ENCODE measurements at regions not wholly inside any gene's neighbourhood (a gene's known extent, or its start where the extent isn't known, plus 50 kb on each side); places are given as distances from the start of the nearest gene placed in this dataset.
"Not testable (repeated sequence)": the region's sequence is repeated elsewhere in the genome, so short reads cannot be mapped to it uniquely, and the experiment has no call there.

DNA sequence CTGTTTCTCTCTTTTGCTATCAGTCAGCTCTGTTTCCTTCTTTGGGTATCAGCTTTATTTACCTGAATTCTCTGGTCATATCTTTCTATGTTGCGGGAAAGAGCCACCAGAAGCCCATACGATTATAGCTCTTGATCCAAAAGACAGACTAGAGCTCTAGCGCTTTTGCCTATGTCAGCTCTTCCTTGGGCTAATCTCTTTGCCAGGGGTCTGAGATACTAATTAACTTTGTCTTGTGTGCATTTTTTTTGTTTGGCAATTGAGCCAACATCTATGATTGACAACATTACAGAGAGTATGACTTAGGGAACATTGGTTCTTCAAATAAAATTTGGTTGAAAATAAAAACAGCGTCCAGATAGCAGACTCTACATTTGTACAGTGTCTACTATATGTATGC lies 603.0 kb downstream of the KCTD16 start:
- DNase-seq = no peak

GRCh38 chr5:144771802-144772201 lies 601.1 kb downstream of the KCTD16 start:
- no peak for DNase-seq

GRCh38 chr5:144742361-144742760 lies 571.7 kb downstream of the KCTD16 start:
- no peak for DNase-seq

GRCh38 chr5:144731786-144732185 lies 561.1 kb downstream of the KCTD16 start:
- DNase-seq = no peak

DNA sequence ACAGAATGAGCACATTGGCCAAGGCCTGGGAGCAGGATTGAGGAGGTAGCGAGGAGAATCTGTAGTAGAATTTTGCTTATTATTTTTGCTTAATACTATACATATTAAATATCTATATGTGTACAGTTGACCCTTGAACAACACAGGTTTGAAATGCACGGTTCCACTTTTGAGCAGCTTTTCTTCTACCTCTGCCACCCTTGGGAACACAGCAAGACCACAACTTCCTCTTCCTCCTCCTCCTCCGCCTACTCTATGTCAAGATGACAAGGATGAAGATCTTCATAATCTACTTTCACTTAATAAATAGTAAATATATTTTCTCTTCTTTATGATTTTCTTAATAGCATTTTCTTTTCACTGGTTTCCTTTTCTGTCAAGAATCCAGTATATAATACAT lies 541.4 kb downstream of the KCTD16 start:
- no peak for DNase-seq

DNA sequence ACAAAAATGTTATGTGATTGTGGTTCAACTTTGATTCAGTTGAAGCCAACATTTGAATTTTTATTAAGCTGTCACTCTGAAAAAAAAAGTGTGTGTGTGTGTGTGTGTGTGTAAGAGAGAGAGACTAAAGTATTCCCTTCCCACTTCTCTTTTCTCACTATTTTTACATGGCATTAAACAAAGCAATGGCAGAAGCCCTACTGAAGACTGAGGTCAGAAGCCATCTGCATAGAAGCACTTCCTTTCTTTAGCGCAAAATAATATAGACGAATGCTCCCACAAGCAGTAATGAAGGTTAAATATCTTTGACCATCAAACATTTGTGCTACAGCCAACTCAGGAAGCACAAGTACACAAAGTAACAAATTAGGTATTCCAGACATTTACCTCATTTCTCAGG lies 540.5 kb downstream of the KCTD16 start:
- DNase-seq = no peak

- DNase-seq = peak; percentile 56
Measured at GRCh38 chr5:144710637-144711036, 540.0 kb downstream of the KCTD16 start.

DNA sequence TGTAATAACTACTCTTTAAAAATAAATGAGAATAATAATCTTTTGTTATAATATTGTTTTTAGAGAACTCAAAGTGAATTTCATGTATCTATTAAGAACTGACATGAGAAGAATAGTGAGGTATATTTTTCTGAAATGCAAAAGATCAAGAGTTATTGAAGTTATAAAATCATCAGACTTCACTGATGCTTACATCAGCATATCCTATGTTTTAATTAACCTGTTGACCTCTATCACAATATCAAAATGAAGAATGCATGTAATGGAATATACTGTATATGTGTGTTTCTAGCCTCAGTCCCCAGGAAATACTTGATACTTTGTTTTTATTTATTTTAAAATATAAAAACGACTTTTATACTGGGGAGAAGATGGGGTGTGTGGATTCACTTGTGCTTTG lies 533.1 kb downstream of the KCTD16 start:
- DNase-seq = no peak

DNA sequence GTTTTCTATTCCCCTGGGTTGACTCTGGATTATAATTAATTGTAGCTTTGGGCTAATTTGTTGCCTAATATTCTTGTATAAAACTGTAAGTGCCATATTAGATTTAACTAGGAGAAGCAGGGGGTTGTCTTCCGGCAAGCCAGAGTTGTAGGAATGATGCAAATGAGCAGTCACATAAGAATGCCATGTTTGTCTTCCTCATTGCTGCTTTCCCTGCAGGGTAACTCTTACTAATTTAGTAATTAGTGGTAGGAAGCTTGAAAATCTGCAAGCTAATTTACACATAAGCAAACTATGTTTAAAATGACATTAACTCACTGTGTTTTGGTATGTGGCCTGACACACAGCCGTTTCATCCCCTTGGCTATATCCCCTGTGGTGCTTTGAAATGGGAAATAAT lies 527.8 kb downstream of the KCTD16 start:
- DNase-seq = no peak

DNA sequence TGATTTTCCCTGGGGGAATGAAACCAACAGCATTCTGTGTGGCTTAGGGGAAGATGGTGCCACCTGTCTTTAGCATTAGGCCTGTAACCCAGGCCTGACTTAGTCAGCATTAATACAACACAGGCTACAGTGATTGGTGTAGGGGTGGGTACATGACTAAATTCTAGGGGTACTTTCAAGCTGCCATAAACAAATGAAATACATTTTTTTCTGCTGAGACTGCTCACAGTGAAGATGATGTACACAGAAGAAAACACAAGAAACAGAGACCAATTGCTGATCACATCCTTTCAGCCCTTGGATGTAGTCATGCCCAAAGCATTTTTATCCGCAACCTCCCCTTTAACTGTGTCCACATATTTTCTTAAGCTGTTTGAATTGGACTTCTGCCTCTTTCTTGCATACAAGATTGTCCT lies 527.2 kb downstream of the KCTD16 start:
- DNase-seq = no peak

DNA sequence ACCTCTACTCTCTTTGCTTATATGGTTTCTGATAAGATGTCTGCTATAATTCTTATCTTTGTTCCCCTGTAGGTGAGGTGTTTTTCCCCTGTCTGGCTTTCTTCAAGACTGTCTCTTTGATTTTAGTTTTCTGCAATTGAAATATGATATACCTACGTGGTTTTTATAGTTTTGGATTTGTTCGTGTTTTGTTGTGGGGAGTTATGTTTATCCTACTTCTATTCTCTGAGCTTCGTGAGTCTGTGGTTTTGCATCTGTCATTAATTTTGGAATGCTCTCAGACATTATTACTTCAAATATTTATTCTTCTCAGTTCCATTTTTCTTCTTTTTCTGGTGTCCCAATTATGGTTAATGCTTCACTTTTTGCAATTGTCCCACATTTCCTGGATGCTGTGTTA lies 521.3 kb downstream of the KCTD16 start:
- no peak for DNase-seq

DNA sequence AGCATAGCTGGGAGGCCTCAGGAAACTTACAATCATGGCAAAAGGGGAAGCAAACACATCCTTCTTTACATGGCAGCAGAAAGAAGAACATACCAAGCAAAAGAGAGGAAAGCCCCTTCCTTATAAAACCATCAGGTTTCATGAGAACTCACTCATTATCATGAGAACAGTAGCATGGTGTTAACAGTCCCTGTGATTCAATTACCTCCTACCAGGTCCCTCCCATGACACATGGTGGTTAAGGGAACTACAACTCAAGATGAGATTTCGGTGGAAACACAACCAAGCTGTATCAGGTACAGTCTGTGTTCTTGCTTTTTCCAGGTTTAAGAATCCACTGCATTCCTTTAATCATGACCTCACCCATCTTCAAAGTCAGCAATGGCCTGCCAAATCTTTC lies 514.2 kb downstream of the KCTD16 start:
- DNase-seq = no peak

DNA sequence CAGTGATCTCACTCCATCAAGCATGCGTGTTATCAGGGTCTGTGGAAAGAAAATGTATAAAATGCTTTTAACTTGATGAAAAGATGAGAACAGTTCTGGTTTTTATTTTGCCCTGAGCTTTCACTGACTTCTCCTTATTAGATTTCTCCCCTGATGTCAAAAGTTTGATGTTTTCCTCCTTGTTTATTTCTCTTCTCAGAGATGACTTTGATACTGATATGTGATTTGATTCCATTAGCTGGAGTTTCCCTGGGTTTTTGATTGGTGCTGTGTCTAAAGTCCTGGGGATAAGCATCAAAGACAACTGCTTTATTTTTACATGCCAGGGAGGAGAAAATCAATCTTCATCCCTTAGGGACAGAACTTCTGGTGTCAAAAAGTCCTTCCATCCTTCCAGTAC lies 510.0 kb downstream of the KCTD16 start:
- DNase-seq = no peak

- no peak for DNase-seq
Measured at GRCh38 chr5:144671066-144671465, 500.4 kb downstream of the KCTD16 start.

DNA sequence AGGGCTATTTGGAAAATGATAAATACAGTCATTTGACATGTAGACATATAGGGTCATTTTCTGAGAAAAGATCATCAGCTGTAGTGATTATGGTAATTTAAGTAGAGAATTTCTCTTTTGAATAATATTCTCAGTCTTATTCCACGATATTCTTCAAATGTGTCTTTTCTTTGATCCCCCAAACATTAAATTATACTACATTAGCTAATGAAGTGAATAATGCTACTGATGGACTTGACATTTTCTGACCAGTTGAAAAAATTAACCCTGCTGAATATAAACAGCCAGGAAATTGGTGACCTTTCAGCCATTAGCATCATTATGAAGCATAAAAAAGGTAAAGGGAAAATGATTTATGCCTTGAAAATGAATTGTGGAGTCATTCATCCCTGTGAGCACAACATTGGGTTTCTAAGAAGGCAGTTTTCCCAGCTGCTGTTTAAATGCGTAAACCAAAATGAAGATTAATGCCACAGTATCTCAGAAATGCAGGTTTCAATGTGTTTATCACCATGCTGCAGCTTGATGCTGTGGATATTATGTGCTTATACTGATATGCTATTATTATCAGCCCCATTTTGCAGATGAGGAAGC lies 489.1 kb downstream of the KCTD16 start:
- DNase-seq = no peak

GRCh38 chr5:144644317-144644716 lies 473.6 kb downstream of the KCTD16 start:
- no peak for DNase-seq

DNA sequence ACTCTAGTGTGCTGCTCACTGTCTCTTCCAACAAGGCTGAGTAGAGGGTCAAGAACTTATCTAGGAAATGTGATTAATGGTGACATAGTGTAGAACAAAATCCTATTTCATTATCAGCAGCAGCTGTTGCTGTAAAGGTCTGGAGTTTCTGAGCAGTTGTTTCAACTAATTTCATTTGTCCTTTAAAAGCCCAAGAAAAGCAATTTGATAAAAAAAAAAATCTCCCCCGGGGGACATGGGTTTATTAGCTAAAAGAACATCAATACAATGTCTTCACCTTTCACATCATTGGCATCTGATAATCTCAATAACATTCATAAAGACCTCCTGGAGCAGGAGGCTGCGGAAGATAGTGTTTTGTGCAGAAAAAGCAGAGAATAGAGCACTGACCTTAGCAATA lies 468.1 kb downstream of the KCTD16 start:
- DNase-seq = no peak

- no peak for DNase-seq
Measured at GRCh38 chr5:144634138-144634537, 463.5 kb downstream of the KCTD16 start.

DNA sequence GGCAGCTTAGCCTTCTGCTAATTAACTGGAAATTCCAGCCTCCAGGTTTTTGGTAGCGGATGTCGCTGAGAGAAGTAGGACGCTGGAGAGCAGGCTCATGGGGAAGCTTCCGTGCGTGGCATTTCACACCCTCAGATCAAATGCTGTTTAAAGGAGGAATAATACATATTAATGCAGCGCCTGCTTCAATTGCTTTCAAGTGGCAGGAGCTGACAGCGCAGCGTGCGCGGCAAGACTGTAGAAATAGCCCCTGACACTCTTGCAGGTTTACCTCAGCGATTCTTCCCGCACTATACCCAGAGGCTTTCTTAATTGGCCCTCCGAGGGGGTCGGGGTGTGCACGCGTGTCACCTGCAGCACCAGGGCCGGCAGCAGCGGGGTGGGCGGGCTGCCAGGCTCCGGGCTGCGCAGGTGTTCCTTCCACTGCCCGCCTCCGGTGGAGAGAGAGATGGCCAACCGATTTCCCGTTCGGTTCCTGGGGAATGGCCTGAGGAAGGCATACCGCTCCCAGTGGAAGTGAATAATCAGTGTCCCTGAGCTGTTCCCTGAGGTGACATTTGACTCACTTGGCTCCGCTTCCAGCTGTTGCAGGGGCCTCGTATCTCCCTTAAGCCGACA lies 427.9 kb downstream of the KCTD16 start:
- peak; percentile 4 for DNase-seq

GRCh38 chr5:144596517-144596916 lies 425.8 kb downstream of the KCTD16 start:
- no peak for DNase-seq

DNA sequence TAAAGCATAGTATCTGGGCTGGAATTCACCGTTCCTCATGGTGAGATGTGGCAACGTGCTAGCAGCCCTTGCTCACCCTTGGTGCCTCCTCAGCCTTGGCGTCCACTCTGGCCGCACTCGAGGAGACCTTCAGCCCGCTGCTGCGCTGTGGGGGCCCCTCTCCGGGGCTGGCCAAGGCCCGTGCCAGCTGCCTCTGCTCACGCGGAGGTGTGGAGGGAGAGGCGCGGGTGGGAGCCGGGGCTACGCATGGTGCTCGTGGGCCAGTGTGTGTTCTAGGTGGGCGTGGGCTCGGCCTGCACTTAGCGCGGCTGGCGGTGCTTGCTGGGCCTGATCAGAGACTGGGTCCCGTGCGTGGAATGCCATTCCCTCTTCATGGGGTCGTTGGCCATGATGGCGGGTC lies 424.2 kb downstream of the KCTD16 start:
- no peak for DNase-seq

DNA sequence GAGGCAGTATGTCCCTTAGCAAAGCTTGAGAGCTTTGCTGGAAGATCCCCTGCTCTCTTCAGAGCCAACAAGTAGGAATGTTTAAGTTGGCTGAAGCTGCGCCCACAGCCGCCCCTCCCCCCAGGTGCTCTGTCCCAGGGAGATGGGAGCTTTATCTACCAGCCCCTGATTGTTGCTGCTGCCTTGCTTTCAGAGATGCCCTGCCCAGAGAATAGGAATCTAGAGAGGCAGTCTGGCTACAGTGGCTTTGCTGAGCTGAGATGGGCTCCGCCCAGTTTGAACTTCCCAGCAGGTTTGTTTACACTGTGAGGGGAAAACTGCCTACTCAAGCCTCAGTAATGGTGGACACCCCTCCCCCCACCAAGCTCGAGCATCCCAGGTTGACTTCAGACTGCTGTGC lies 423.6 kb downstream of the KCTD16 start:
- not testable (repeated sequence) for DNase-seq

DNA sequence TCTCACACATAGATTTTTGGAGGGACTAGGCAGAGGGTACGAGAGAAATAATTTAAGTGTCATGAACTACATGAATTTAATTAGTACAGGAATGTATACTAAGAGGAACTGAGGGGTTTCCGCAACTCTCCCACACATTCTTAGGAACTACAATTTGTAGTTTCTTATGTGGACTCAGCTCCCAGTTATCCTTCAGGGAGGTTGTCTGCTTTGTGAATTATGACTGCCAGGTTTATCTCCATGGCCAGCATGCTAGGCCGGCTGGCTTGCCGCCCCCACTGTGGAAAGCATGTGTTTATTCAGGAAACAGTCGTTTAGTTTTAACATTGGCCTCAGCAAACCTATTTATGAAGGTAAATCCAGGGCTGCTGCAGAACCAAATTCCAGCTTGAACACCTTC lies 415.0 kb downstream of the KCTD16 start:
- no peak for DNase-seq

GRCh38 chr5:144583541-144584449 lies 413.1 kb downstream of the KCTD16 start:
- DNase-seq = no peak

Data from NCI-H524 treated with DMSO at 0.1 percent for 48 hours (cell line).